NB4 (cell line): ENCODE measurements at regions not wholly inside any gene's neighbourhood (a gene's known extent, or its start where the extent isn't known, plus 50 kb on each side); places are given as distances from the start of the nearest gene placed in this dataset.

ENCODE experiments used
- POLR2A ChIP-seq: IDR thresholded peaks from 2 replicates; pipeline ENCODE4 v1.6.1; 2011; ENCODE audit warnings: mild to moderate bottlenecking; ENCODE audit not compliant: insufficient read length; ENCODE audit errors: extremely low read depth
- TF ChIP-seq, protein P1 (sequence below): IDR thresholded peaks from one replicate; pipeline ENCODE4 v1.5.1; 2012; ENCODE audit warnings: low read depth, low read length

DNA sequence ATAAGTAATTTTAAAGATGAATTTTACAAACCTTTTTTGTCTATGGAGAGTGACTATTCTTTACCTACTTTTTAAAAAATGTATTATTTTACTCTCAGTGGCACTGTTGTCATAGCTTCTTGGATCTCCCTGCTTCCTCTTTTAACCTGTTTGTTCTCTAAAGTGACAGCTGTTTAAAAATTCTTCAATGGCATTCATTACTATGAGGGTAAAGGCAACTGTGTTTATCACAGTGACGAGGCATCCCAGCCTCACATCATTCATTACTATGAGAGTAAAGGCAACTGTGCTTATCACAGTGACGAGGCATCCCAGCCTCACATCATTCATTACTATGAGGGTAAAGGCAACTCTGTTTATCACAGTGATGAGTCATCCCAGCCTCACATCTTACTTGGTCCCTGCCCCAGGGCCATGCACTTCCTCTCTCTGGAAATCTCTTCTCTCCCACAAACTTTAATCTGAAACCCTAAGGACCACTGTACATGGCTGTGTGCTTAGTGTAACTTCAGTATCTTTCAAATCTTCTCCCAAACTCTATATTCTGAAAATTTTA, 101.7 kb upstream of the ZNF717 start:
- TF ChIP-seq, protein P1, sequence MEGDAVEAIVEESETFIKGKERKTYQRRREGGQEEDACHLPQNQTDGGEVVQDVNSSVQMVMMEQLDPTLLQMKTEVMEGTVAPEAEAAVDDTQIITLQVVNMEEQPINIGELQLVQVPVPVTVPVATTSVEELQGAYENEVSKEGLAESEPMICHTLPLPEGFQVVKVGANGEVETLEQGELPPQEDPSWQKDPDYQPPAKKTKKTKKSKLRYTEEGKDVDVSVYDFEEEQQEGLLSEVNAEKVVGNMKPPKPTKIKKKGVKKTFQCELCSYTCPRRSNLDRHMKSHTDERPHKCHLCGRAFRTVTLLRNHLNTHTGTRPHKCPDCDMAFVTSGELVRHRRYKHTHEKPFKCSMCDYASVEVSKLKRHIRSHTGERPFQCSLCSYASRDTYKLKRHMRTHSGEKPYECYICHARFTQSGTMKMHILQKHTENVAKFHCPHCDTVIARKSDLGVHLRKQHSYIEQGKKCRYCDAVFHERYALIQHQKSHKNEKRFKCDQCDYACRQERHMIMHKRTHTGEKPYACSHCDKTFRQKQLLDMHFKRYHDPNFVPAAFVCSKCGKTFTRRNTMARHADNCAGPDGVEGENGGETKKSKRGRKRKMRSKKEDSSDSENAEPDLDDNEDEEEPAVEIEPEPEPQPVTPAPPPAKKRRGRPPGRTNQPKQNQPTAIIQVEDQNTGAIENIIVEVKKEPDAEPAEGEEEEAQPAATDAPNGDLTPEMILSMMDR = no peak
- no peak for TF ChIP-seq POLR2A
